AG04450 (cell line): ENCODE measurements at regions not wholly inside any gene's neighbourhood (a gene's known extent, or its start where the extent isn't known, plus 50 kb on each side); places are given as distances from the start of the nearest gene placed in this dataset.

Source experiments
- CTCF ChIA-PET: fragments of 300-600, 350-600 bp; formaldehyde crosslinking; extraction: SDS; loops from one replicate; lab custom pipeline; 2022; ENCODE audit warnings: antibody characterized with exemption, inconsistent platforms; lab: Charles Lee
- POLR2A ChIA-PET: fragments of 350-600 bp; formaldehyde crosslinking; extraction: SDS; loops from one replicate; lab custom pipeline; 2021; ENCODE audit warnings: antibody characterized with exemption, inconsistent platforms; lab: Yijun Ruan, JAX
- DNase-seq: peaks from one replicate; pipeline ENCODE4 v3.0.0-alpha.2; 2011; ENCODE audit warnings: low read depth, low spot score
- H3K27ac ChIP-seq: one replicate; pipeline ENCODE4 v1.5.1; 2012; ENCODE audit warnings: low read depth, low read length, control low read depth
- H3K27me3 ChIP-seq: one replicate; pipeline ENCODE4 v1.6.0; 2012; ENCODE audit warnings: low read length; ENCODE audit not compliant: control insufficient read depth, insufficient read depth
- H3K4me3 ChIP-seq: 2 replicates; pipeline ENCODE4 v1.5.1; 2011; ENCODE audit warnings: mild to moderate bottlenecking, low read depth, low read length, control low read depth
- H3K9me3 ChIP-seq: 2 replicates; pipeline ENCODE4 v1.5.1; 2012; ENCODE audit warnings: low read length; ENCODE audit not compliant: control insufficient read depth, insufficient read depth
- TF ChIP-seq, protein P1 (sequence below): IDR thresholded peaks from 2 replicates; pipeline ENCODE4 v1.5.1; 2011; ENCODE audit warnings: low read depth, low read length, control low read depth, inconsistent platforms

DNA sequence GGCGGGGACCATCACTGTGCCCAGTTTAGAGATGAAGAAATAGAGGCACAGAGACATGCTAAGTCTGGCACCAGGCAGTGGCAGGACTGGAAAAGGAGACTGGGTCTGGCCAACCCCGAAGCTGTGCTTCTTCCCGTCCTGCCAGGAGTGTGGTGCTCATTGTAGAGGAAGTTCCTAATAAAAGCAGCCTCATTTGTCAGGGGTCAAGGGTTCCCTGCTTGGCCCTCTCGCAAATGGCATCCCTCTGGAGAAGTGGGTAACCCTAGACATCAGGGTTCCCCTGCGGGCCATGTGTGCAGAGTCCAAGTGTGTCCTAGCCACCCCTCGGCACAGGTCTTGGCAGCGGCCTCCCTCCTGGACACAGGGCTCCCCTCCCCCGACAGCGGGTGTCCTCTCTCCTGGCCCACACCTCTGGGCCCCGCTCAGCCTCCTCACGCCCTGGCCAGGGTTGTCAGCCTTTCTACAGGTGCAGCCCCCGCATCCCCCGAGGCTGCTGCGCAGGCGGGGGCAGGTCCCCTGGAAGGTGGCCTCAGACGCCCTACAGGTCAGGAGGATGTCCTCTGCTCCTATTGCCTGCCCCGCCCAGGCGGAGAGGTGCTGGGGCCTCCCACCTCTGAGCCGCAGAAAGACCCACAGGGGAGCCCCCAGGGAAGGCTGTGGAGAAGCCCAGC lies 61.8 kb upstream of the PRR20G start:
- no peaks in the 10 kb centered on the region for H3K27me3 ChIP-seq
- no peak overlapping the region for H3K27ac ChIP-seq
- ChIA-PET POLR2A (no interaction called here), CTCF (interaction anchor here (0.6 kb wide), 1 partner anchor 330 kb away, joined by 3 read pairs; no protein-coding TSS in a partner anchor)
- no peaks in the 10 kb centered on the region; the same call in 1 of the 2 replicates for H3K9me3 ChIP-seq
- DNase-seq, result no peak
- TF ChIP-seq, protein P1, sequence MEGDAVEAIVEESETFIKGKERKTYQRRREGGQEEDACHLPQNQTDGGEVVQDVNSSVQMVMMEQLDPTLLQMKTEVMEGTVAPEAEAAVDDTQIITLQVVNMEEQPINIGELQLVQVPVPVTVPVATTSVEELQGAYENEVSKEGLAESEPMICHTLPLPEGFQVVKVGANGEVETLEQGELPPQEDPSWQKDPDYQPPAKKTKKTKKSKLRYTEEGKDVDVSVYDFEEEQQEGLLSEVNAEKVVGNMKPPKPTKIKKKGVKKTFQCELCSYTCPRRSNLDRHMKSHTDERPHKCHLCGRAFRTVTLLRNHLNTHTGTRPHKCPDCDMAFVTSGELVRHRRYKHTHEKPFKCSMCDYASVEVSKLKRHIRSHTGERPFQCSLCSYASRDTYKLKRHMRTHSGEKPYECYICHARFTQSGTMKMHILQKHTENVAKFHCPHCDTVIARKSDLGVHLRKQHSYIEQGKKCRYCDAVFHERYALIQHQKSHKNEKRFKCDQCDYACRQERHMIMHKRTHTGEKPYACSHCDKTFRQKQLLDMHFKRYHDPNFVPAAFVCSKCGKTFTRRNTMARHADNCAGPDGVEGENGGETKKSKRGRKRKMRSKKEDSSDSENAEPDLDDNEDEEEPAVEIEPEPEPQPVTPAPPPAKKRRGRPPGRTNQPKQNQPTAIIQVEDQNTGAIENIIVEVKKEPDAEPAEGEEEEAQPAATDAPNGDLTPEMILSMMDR, result no peak
- H3K4me3 ChIP-seq, result no peak overlapping the region

DNA sequence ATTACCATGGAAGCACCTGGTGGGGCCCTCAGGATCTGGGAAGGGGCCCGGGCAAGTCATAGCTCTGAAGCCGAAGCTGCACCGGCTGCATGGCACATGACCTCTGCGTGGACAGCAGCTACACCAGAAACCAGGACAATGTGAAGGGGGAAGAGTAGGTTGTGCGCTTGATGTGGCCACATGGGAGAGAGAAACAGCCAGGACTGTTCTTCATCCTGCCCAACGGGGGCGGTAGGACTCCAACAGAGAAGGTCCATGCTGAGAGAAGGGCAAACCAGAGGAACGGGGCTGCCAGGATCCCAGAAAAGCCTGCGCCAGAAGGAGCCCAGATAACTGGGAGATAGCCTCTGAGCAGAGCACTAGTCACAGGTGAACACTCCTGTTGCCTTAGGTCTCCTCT lies 54.9 kb upstream of the PRR20G start:
- Histone ChIP-seq H3K27me3 (peaks cover 14% of the 10 kb centered on the region), H3K4me3 (no peak overlapping the region), H3K9me3 (peaks cover 8% of the 10 kb centered on the region; the same call in 1 of the 2 replicates), H3K27ac (no peak overlapping the region)
- DNase-seq, result no peak
- POLR2A ChIA-PET, result no interaction called here
- TF ChIP-seq, protein P1, result 0 out of 2 replicates have a peak, but pooled peaks have one; percentile 5
- CTCF ChIA-PET, result no interaction called here

DNA sequence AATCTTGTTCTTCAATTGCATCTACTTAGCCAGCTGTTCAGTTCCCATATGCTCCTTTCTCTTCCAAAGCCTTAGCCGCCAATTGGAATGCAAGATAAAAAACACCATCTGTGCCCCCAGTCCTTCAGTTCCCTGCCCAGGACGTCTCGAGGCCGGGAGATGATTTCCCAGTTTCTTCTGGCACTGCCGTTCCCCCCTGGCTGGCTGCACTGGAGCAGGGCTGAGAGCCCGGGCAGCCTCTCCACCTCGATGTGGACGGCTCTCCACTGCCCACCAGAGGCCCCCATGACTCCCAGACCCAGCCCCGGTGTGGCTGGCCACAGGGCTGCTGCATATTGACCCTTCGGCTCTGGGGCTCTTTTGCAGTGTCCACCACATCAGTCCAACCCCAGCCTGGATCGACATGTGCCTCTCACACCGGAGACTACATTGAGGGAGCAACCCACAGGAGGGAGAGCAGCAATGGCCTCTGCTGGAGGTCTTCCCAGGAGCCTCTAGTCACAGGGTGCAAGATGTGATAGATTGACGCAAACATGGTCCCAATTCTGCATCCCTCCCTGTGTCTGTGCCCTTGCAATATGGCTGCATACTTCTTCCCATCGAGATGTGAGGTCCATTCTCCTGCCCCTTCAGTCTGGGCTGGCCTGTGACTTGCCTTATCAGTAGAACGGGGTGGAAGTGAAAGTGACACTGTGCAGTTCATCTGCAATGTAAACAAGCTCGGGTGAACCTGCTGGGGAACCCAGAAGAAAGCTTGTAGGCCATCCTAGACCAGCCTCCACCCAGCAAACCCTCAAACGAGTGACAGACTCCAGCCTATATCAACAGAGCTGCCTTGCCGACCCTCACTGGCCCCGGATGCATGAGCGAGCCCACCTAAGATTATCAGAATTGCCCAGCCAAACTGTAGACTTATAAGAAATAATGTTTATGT lies 52.3 kb upstream of the PRR20G start:
- TF ChIP-seq, protein P1, result no peak
- ChIA-PET CTCF (no interaction called here), POLR2A (no interaction called here)
- Histone ChIP-seq H3K27ac (no peak overlapping the region), H3K9me3 (peaks cover 8% of the 10 kb centered on the region; the same call in 1 of the 2 replicates), H3K27me3 (peaks cover 30% of the 10 kb centered on the region), H3K4me3 (no peak overlapping the region)
- no peak for DNase-seq

DNA sequence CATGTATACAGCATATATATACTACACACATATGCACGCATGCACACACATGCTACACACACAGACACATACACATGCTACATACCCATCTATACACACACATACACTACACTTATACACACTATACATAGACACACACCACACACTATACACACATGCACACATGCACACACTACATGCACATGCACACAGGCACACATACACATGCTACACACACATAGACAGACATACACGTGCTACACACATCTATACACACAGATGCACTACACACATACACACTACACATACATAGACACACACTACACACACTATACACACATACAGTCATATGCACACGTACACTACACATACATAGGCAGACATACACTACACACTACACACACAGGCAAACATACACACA lies 51.2 kb upstream of the PRR20G start:
- no peak overlapping the region for H3K27ac ChIP-seq
- POLR2A ChIA-PET, result no interaction called here
- H3K4me3 ChIP-seq, result no peak overlapping the region
- TF ChIP-seq, protein P1, result no peak
- peaks cover 8% of the 10 kb centered on the region; the same call in 1 of the 2 replicates for H3K9me3 ChIP-seq
- no peak for DNase-seq
- CTCF ChIA-PET, result no interaction called here
- H3K27me3 ChIP-seq, result peaks cover 30% of the 10 kb centered on the region
